ENCODE measurements at regions not wholly inside any gene's neighbourhood (a gene's known extent, or its start where the extent isn't known, plus 50 kb on each side); places are given as distances from the start of the nearest gene placed in this dataset.

GRCh38 chr12:4822572-4822971, 87.1 kb upstream of the KCNA1 start:
- Histone ChIP-seq H3K4me3 (no peak overlapping the region), H3K27ac (no peak overlapping the region), H3K79me2 (ENCODE audit: low read depth) (no peaks in the 10 kb centered on the region), H2AFZ (no peak overlapping the region), H4K20me1 (ENCODE audit: insufficient read depth) (no peaks in the 10 kb centered on the region), H3K27me3 (ENCODE audit: insufficient read depth, low read depth) (peaks cover 96% of the 10 kb centered on the region), H3K36me3 (ENCODE audit: low read depth) (no peaks in the 10 kb centered on the region), H3K9me3 (ENCODE audit: insufficient read depth, low read depth) (no peaks in the 10 kb centered on the region), H3K9me2 (ENCODE audit: insufficient read depth) (no peaks in the 10 kb centered on the region), H3F3A (ENCODE audit: insufficient read depth, low read depth) (no peaks in the 10 kb centered on the region), H3K4me2 (no peak overlapping the region), H3K4me1 (replicated peaks; ENCODE audit: insufficient read depth) (no peaks in the 10 kb centered on the region)
- intact Hi-C loops (cut with micrococcal nuclease; ENCODE audit: unreplicated experiment): no loop called here
- DNase-seq: no peak
- TF ChIP-seq, protein P1, sequence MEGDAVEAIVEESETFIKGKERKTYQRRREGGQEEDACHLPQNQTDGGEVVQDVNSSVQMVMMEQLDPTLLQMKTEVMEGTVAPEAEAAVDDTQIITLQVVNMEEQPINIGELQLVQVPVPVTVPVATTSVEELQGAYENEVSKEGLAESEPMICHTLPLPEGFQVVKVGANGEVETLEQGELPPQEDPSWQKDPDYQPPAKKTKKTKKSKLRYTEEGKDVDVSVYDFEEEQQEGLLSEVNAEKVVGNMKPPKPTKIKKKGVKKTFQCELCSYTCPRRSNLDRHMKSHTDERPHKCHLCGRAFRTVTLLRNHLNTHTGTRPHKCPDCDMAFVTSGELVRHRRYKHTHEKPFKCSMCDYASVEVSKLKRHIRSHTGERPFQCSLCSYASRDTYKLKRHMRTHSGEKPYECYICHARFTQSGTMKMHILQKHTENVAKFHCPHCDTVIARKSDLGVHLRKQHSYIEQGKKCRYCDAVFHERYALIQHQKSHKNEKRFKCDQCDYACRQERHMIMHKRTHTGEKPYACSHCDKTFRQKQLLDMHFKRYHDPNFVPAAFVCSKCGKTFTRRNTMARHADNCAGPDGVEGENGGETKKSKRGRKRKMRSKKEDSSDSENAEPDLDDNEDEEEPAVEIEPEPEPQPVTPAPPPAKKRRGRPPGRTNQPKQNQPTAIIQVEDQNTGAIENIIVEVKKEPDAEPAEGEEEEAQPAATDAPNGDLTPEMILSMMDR (conservative IDR thresholded peaks at IDR 0.05): no peak
- no peak for TF ChIP-seq EZH2 (IDR thresholded peaks at IDR 0.05; ENCODE audit: low read depth)
- ChIA-PET POLR2A (ENCODE audit: unreplicated experiment) (no interaction called here), CTCF (interaction anchor here (0.6 kb wide), 1 partner anchor 11 kb away, joined by 4 read pairs; no protein-coding TSS in a partner anchor)
- no TSS peak for BruUV-seq (replicated peaks)

DNA sequence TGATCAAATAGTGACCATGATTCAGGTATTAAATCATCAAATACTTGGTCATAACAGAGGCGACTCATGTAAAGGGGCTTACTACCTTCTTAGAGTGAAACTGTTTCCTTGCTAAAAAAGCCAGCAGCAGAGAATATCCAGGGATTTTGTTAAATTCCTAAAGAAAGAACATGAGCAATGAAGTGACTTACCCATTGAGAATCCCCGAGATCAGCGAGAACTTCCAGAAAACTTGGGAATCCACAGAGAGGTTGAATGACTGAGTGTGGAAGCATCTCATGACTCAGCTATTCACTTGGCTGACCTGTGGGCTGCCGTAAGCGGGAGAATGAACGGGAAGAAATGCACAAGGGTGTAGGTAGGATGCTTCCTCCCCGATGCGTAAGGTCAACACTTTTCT, 85.3 kb upstream of the KCNA1 start:
- no peaks in the 10 kb centered on the region for H3K4me1 ChIP-seq (replicated peaks; ENCODE audit: insufficient read depth)
- no peak for DNase-seq
- H3K36me3 ChIP-seq (ENCODE audit: low read depth): no peaks in the 10 kb centered on the region
- TF ChIP-seq, protein P1 (conservative IDR thresholded peaks at IDR 0.05): no peak
- TF ChIP-seq EZH2 (IDR thresholded peaks at IDR 0.05; ENCODE audit: low read depth): no peak
- no peak overlapping the region for H3K4me3 ChIP-seq
- H4K20me1 ChIP-seq (ENCODE audit: insufficient read depth): no peaks in the 10 kb centered on the region
- H3K79me2 ChIP-seq (ENCODE audit: low read depth): no peaks in the 10 kb centered on the region
- no peaks in the 10 kb centered on the region for H3K9me3 ChIP-seq (ENCODE audit: insufficient read depth, low read depth)
- POLR2A ChIA-PET (ENCODE audit: unreplicated experiment): no interaction called here
- no peak overlapping the region for H2AFZ ChIP-seq
- H3K27ac ChIP-seq: no peak overlapping the region
- no peaks in the 10 kb centered on the region for H3F3A ChIP-seq (ENCODE audit: insufficient read depth, low read depth)
- no peak overlapping the region for H3K4me2 ChIP-seq
- CTCF ChIA-PET: no interaction called here
- intact Hi-C loops (cut with micrococcal nuclease; ENCODE audit: unreplicated experiment): no loop called here
- peaks cover 96% of the 10 kb centered on the region for H3K27me3 ChIP-seq (ENCODE audit: insufficient read depth, low read depth)
- no TSS peak for BruUV-seq (replicated peaks)
- H3K9me2 ChIP-seq (ENCODE audit: insufficient read depth): no peaks in the 10 kb centered on the region

DNA sequence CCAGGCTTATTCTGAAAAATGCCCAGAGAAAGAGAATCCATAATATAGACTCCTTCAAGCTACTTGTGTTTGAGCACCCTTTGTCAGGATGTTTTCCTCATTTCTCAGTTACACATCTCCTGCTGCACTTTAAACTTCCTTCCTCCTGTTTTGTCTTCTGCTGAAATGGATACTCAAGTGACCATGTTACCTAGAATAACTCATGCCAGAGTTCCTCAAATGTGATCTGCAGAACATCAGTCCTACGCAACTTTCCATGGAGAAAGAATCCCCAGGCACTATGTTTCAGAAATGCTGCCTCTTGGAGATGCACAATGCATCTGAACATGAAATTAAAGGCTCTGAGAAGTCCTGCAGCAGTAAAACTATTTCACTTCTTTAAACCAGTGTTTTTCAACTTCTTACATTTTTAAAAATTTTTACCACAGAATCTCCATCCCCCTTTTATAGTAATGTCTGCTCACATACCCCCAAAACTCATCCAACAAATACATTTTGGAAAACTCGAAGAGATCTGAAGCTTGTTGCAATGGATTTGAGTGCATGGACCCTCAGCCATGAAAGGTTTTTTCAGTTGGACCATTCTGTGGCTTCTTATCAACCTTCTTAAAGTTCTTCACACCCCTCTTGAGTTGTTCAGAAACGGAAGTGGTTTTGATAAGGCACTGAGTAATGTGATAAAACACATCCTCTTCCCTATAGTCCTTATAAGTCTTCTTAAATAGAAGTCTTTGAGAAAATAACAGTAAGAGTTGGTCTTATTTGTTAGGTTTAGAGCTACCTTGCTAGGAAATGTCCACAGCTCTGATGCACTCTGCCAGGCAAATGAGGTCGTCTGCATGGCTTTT, 84.5 kb upstream of the KCNA1 start:
- H3K4me1 ChIP-seq (replicated peaks; ENCODE audit: insufficient read depth): no peaks in the 10 kb centered on the region
- DNase-seq: no peak
- no peaks in the 10 kb centered on the region for H3K36me3 ChIP-seq (ENCODE audit: low read depth)
- no TSS peak for BruUV-seq (replicated peaks)
- H3F3A ChIP-seq (ENCODE audit: insufficient read depth, low read depth): no peaks in the 10 kb centered on the region
- no peak overlapping the region for H3K4me2 ChIP-seq
- TF ChIP-seq, protein P1 (conservative IDR thresholded peaks at IDR 0.05): no peak
- no peak for TF ChIP-seq EZH2 (IDR thresholded peaks at IDR 0.05; ENCODE audit: low read depth)
- no peak overlapping the region for H3K4me3 ChIP-seq
- H3K9me2 ChIP-seq (ENCODE audit: insufficient read depth): no peaks in the 10 kb centered on the region
- H3K27me3 ChIP-seq (ENCODE audit: insufficient read depth, low read depth): peaks cover 96% of the 10 kb centered on the region
- POLR2A ChIA-PET (ENCODE audit: unreplicated experiment): no interaction called here
- H4K20me1 ChIP-seq (ENCODE audit: insufficient read depth): no peaks in the 10 kb centered on the region
- no peaks in the 10 kb centered on the region for H3K79me2 ChIP-seq (ENCODE audit: low read depth)
- H2AFZ ChIP-seq: no peak overlapping the region
- H3K9me3 ChIP-seq (ENCODE audit: insufficient read depth, low read depth): no peaks in the 10 kb centered on the region
- intact Hi-C loops (cut with micrococcal nuclease; ENCODE audit: unreplicated experiment): no loop called here
- no peak overlapping the region for H3K27ac ChIP-seq
- CTCF ChIA-PET: no interaction called here

Measured in PC-9 (cell line).